ENCODE measurements at regions not wholly inside any gene's neighbourhood (a gene's known extent, or its start where the extent isn't known, plus 50 kb on each side); places are given as distances from the start of the nearest gene placed in this dataset.

DNA sequence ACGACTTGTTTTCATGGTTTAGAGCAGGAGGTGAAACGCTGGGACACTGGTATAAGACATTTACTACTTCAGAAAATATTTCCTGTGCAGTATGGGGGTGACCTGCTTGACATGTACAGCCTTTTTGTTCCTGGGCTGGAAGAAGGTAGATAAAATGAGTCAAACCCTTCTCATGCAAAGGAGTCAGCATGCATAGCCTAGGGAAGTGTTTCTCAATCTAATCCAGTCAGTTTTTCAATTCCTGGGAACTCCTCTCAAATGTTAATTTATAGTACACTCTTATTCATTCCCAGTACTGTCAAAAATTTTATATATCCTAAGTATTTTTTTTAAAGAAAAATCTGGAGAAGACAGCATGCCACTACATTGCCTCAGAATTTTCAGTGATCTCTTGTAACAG, 154.7 kb upstream of the GUCY1A2 start:
- no peak overlapping the region for H3K4me3 ChIP-seq (ENCODE audit: low read depth, low read length)
- DNase-seq (ENCODE audit: low read depth) (peak; percentile 33), FAIRE-seq (no peak)
- no peaks in the 10 kb centered on the region for H3K27me3 ChIP-seq (ENCODE audit: control insufficient read depth, insufficient read depth, low read length)
- H3K36me3 ChIP-seq (ENCODE audit: control insufficient read depth, insufficient read depth, low read length) = no peaks in the 10 kb centered on the region
- TF ChIP-seq, protein P1, sequence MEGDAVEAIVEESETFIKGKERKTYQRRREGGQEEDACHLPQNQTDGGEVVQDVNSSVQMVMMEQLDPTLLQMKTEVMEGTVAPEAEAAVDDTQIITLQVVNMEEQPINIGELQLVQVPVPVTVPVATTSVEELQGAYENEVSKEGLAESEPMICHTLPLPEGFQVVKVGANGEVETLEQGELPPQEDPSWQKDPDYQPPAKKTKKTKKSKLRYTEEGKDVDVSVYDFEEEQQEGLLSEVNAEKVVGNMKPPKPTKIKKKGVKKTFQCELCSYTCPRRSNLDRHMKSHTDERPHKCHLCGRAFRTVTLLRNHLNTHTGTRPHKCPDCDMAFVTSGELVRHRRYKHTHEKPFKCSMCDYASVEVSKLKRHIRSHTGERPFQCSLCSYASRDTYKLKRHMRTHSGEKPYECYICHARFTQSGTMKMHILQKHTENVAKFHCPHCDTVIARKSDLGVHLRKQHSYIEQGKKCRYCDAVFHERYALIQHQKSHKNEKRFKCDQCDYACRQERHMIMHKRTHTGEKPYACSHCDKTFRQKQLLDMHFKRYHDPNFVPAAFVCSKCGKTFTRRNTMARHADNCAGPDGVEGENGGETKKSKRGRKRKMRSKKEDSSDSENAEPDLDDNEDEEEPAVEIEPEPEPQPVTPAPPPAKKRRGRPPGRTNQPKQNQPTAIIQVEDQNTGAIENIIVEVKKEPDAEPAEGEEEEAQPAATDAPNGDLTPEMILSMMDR (IDR thresholded peaks at IDR 0.05; ENCODE audit: insufficient read depth, low read length, severe bottlenecking) = no peak

- no peaks in the 10 kb centered on the region for H3K36me3 ChIP-seq (ENCODE audit: control insufficient read depth, insufficient read depth, low read length)
- TF ChIP-seq, protein P1 (IDR thresholded peaks at IDR 0.05; ENCODE audit: insufficient read depth, low read length, severe bottlenecking) = no peak
- no peak overlapping the region for H3K4me3 ChIP-seq (ENCODE audit: low read depth, low read length)
- FAIRE-seq (no peak), DNase-seq (ENCODE audit: low read depth) (no peak)
- H3K27me3 ChIP-seq (ENCODE audit: control insufficient read depth, insufficient read depth, low read length) = no peaks in the 10 kb centered on the region
Observed at GRCh38 chr11:107157809-107158187, 139.5 kb upstream of the GUCY1A2 start.

- no peak for FAIRE-seq
- H3K4me3 ChIP-seq (ENCODE audit: low read depth, low read length) = no peak overlapping the region
- H3K27me3 ChIP-seq (ENCODE audit: control insufficient read depth, insufficient read depth, low read length) = no peaks in the 10 kb centered on the region
- no peaks in the 10 kb centered on the region for H3K36me3 ChIP-seq (ENCODE audit: control insufficient read depth, insufficient read depth, low read length)
- no peak for DNase-seq (ENCODE audit: low read depth)
- TF ChIP-seq, protein P1 (IDR thresholded peaks at IDR 0.05; ENCODE audit: insufficient read depth, low read length, severe bottlenecking) = no peak
Observed at GRCh38 chr11:107157146-107157808, 139.0 kb upstream of the GUCY1A2 start.

GRCh38 chr11:107151579-107151978, 133.3 kb upstream of the GUCY1A2 start:
- TF ChIP-seq, protein P1 (IDR thresholded peaks at IDR 0.05; ENCODE audit: insufficient read depth, low read length, severe bottlenecking) = no peak
- no peak for DNase-seq (ENCODE audit: low read depth)
- H3K4me3 ChIP-seq (ENCODE audit: low read depth, low read length) = no peak overlapping the region
- H3K36me3 ChIP-seq (ENCODE audit: control insufficient read depth, insufficient read depth, low read length) = no peaks in the 10 kb centered on the region
- FAIRE-seq = no peak
- no peaks in the 10 kb centered on the region for H3K27me3 ChIP-seq (ENCODE audit: control insufficient read depth, insufficient read depth, low read length)

- FAIRE-seq (no peak), DNase-seq (ENCODE audit: low read depth) (no peak)
- Histone ChIP-seq H3K36me3 (ENCODE audit: control insufficient read depth, insufficient read depth, low read length) (no peaks in the 10 kb centered on the region), H3K27me3 (ENCODE audit: control insufficient read depth, insufficient read depth, low read length) (no peaks in the 10 kb centered on the region), H3K4me3 (ENCODE audit: low read depth, low read length) (no peak overlapping the region)
- TF ChIP-seq, protein P1 (IDR thresholded peaks at IDR 0.05; ENCODE audit: insufficient read depth, low read length, severe bottlenecking) = no peak
Observed at GRCh38 chr11:107151158-107151557, 132.9 kb upstream of the GUCY1A2 start.

DNA sequence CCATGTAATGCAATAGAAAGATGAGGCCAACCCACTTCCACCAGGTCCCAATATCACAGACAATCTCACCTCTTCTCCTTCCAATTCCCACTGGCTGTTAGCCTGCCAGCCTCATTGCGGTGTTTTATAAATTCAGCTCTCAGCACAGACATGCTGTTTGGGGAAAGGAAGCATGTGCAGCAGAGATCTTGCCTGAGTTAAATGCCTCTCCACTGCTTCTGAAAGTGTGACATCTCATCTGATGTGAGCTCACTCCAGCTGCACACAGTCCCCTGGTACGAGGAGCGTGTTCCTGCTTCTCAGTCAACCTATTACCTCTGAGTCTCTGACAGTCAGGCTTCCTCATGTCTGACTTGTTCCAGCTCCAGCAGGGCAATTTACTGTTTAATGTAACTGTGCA, 122.7 kb upstream of the GUCY1A2 start:
- Histone ChIP-seq H3K36me3 (ENCODE audit: control insufficient read depth, insufficient read depth, low read length) (no peaks in the 10 kb centered on the region), H3K4me3 (ENCODE audit: low read depth, low read length) (no peak overlapping the region), H3K27me3 (ENCODE audit: control insufficient read depth, insufficient read depth, low read length) (no peaks in the 10 kb centered on the region)
- FAIRE-seq = no peak
- TF ChIP-seq, protein P1 (IDR thresholded peaks at IDR 0.05; ENCODE audit: insufficient read depth, low read length, severe bottlenecking) = no peak
- no peak for DNase-seq (ENCODE audit: low read depth)
